OCI-LY1 (cell line): ENCODE measurements at regions not wholly inside any gene's neighbourhood (a gene's known extent, or its start where the extent isn't known, plus 50 kb on each side); places are given as distances from the start of the nearest gene placed in this dataset.

Experiments used
- EZH2 ChIP-seq: fragments of 200-600 bp; sonication (generic), shearing (Covaris generic); IDR thresholded peaks from 2 replicates; pipeline ENCODE4 v1.8.0; 2017; ENCODE audit warnings: borderline replicate concordance, mixed run types, mild to moderate bottlenecking, antibody characterized with exemption, low read length, moderate library complexity, mixed read lengths
- TF ChIP-seq, protein P1 (sequence below): fragments of 200-600 bp; sonication (generic), shearing (Covaris generic); IDR thresholded peaks from 2 replicates; pipeline ENCODE4 v1.5.1; 2017; ENCODE audit warnings: mild to moderate bottlenecking, antibody characterized with exemption, low read length, moderate library complexity, mixed read lengths

DNA sequence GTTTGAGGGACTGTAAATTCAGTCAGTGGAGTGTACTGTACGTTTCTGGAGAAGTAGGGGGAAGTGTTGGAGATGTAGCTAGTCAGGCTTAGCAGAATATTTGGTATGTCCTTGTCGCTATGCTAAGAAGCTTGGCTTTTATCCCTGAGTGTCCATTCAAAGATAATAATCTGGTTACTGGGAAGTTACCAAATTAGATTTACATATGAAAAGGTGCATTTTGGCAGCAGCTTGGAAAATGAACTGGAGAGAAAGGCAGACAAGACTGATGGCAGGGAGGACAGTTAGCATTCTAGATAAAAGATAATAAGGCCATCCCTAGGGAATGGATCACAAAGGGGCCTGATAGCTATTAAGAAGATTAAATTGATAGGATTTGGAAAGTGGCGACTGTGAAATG is 58.7 kb downstream of the P2RY1 start:
- TF ChIP-seq, protein P1, sequence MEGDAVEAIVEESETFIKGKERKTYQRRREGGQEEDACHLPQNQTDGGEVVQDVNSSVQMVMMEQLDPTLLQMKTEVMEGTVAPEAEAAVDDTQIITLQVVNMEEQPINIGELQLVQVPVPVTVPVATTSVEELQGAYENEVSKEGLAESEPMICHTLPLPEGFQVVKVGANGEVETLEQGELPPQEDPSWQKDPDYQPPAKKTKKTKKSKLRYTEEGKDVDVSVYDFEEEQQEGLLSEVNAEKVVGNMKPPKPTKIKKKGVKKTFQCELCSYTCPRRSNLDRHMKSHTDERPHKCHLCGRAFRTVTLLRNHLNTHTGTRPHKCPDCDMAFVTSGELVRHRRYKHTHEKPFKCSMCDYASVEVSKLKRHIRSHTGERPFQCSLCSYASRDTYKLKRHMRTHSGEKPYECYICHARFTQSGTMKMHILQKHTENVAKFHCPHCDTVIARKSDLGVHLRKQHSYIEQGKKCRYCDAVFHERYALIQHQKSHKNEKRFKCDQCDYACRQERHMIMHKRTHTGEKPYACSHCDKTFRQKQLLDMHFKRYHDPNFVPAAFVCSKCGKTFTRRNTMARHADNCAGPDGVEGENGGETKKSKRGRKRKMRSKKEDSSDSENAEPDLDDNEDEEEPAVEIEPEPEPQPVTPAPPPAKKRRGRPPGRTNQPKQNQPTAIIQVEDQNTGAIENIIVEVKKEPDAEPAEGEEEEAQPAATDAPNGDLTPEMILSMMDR, result no peak
- TF ChIP-seq EZH2, result no peak
